Stimulated activated naive CD8-positive, alpha-beta T cell treated with anti-CD3 and anti-CD28 coated beads, Interleukin-15, Interleukin-2, amounts not matched to agents 100 U/mL and 50 U/mL, for 24 hours (primary cell): ENCODE measurements at regions not wholly inside any gene's neighbourhood (a gene's known extent, or its start where the extent isn't known, plus 50 kb on each side); places are given as distances from the start of the nearest gene placed in this dataset.
"Not testable (repeated sequence)": the region's sequence is repeated elsewhere in the genome, so short reads cannot be mapped to it uniquely, and the experiment has no call there.

Source experiments
- ATAC-seq: fragments of 150-1000 bp; cut with Tn5 transposase; one replicate; pipeline ENCODE4 v1.10.0; 2021
- DNase-seq: peaks from one replicate; pipeline ENCODE4 v3.0.0; 2021

- peak; percentile 8 for DNase-seq
- not testable (repeated sequence) for ATAC-seq
Measured at GRCh38 chr7:6938284-6938683, 112.2 kb upstream of the CCZ1B start.

- not testable (repeated sequence) for ATAC-seq, DNase-seq
Measured at GRCh38 chr7:6939126-6939525, 113.1 kb upstream of the CCZ1B start.

- ATAC-seq, result not testable (repeated sequence)
Measured at GRCh38 chr7:6939896-6940295, 113.8 kb upstream of the CCZ1B start.

GRCh38 chr7:6946873-6947272 lies 120.8 kb upstream of the CCZ1B start:
- not testable (repeated sequence) for DNase-seq, ATAC-seq

More at GRCh38 chr7:6939896-6940295, 113.8 kb upstream of the CCZ1B start:
- DNase-seq, result not testable (repeated sequence)

GRCh38 chr7:6950231-6950630 lies 124.2 kb upstream of the CCZ1B start:
- not testable (repeated sequence) for DNase-seq, ATAC-seq

GRCh38 chr7:6951553-6951952 lies 125.5 kb upstream of the CCZ1B start:
- DNase-seq, ATAC-seq: not testable (repeated sequence)

- DNase-seq, ATAC-seq: not testable (repeated sequence)
Measured at GRCh38 chr7:6953138-6953797, 127.2 kb upstream of the CCZ1B start.

GRCh38 chr7:6953798-6954181 lies 127.7 kb upstream of the CCZ1B start:
- not testable (repeated sequence) for ATAC-seq, DNase-seq

- DNase-seq, ATAC-seq: not testable (repeated sequence)
Measured at GRCh38 chr7:6955385-6955784, 129.3 kb upstream of the CCZ1B start.

GRCh38 chr7:6955990-6956566 lies 130.0 kb upstream of the CCZ1B start:
- not testable (repeated sequence) for DNase-seq, ATAC-seq

- not testable (repeated sequence) for DNase-seq, ATAC-seq
Measured at GRCh38 chr7:6958371-6958770, 132.3 kb upstream of the CCZ1B start.

GRCh38 chr7:6959942-6960341 lies 133.9 kb upstream of the CCZ1B start:
- not testable (repeated sequence) for DNase-seq

GRCh38 chr7:6962871-6963270 lies 136.8 kb upstream of the CCZ1B start:
- ATAC-seq, DNase-seq: not testable (repeated sequence)

More at GRCh38 chr7:6959942-6960341, 133.9 kb upstream of the CCZ1B start:
- not testable (repeated sequence) for ATAC-seq

- not testable (repeated sequence) for ATAC-seq
- DNase-seq, result peak; percentile 69
Measured at GRCh38 chr7:6965051-6965450, 139.0 kb upstream of the CCZ1B start.

GRCh38 chr7:6970180-6970579 lies 144.1 kb upstream of the CCZ1B start:
- ATAC-seq, result not testable (repeated sequence)

GRCh38 chr7:6974876-6975275 lies 148.8 kb upstream of the CCZ1B start:
- ATAC-seq, DNase-seq: not testable (repeated sequence)

More at GRCh38 chr7:6970180-6970579, 144.1 kb upstream of the CCZ1B start:
- not testable (repeated sequence) for DNase-seq

- not testable (repeated sequence) for ATAC-seq, DNase-seq
Measured at GRCh38 chr7:6975346-6975745, 149.3 kb upstream of the CCZ1B start.

- not testable (repeated sequence) for DNase-seq, ATAC-seq
Measured at GRCh38 chr7:6977368-6977767, 151.3 kb upstream of the CCZ1B start.

GRCh38 chr7:6978326-6978725 lies 152.3 kb upstream of the CCZ1B start:
- not testable (repeated sequence) for ATAC-seq, DNase-seq

GRCh38 chr7:6979456-6979855 lies 153.4 kb upstream of the CCZ1B start:
- ATAC-seq, DNase-seq: not testable (repeated sequence)

- not testable (repeated sequence) for ATAC-seq
Measured at GRCh38 chr7:6982375-6982774, 156.3 kb upstream of the CCZ1B start.

GRCh38 chr7:6986892-6987291 lies 160.8 kb upstream of the CCZ1B start:
- DNase-seq, ATAC-seq: not testable (repeated sequence)

More at GRCh38 chr7:6982375-6982774, 156.3 kb upstream of the CCZ1B start:
- DNase-seq, result not testable (repeated sequence)

- ATAC-seq, DNase-seq: not testable (repeated sequence)
Measured at GRCh38 chr7:6988608-6989007, 162.5 kb upstream of the CCZ1B start.
